Inflammatory macrophage treated with lipopolysaccharide for 1 hour (primary cell): ENCODE measurements at regions not wholly inside any gene's neighbourhood (a gene's known extent, or its start where the extent isn't known, plus 50 kb on each side); places are given as distances from the start of the nearest gene placed in this dataset.
"Not testable (repeated sequence)": the region's sequence is repeated elsewhere in the genome, so short reads cannot be mapped to it uniquely, and the experiment has no call there.

ENCODE experiments used
- DNase-seq, 2 donors: peaks; one replicate each; pipeline ENCODE4 v3.0.0-alpha.2; 2020 to 2022

DNA sequence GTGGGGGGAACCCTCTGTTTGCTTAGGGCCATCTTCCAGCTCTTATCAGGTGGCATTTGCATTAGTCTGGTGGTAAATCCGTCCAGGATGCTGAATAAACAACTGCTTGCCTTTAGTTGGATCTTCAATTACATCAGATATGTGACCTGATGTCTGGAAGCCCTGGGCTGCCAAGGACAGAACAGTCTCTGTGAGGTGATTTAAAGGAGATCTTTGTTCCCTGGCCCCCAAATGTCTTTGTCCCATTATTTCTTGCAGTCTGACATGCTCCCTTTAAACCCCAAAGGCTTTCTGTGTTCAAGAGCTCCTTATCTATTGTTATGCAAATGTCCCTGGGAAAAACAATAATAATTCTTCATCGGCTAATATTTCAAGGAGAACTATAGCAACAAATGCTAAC is 84.6 kb upstream of the SPTLC3 start:
- DNase-seq = no peak

GRCh38 chr20:12925210-12925755 is 83.5 kb upstream of the SPTLC3 start:
- DNase-seq = peak; percentile 47 to 66

DNA sequence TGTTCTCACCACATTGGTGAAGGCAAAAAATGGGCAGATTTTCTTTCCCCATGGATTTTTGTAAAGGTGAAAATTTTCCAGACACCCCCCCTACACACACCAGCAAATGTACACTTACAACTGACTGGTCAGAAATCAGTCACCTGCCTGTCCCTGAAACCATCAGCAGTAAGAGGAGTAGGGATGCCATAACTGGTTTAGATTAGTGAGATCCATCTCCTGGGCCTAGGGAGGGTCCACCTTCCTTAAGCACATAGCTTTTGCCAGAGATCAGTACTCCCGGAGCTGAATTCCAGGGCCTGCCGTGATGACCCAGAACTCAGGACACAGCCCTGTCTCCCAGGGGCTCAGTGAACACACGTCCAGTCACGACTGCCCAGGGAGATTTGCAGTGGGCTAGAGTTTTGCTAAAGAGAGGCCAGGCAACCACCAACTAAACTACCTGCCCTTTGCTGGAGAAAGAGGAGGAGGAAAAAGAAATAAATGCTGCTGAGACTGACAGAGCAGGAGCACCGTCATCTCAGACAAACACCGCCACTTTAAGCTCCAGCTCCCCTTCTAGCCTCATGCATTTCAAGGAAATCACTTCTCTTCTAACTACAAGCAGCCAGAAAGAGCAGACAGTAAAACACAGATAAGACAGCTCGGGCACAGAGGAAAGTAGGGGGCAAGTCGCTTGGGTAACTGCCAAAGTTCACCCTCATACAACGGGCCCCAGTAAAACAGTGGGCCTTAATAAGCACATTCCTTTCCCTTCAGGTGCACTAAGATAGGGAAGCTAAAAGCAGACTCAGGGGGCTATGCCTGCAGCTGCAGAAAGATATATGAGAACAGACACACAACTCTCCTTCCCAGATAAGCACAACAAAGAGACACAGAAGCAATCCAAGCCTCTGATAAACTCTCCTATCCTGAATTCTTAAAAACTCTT is 82.6 kb upstream of the SPTLC3 start:
- no peak for DNase-seq

- DNase-seq = no peak
Measured at GRCh38 chr20:12927489-12927888, 81.3 kb upstream of the SPTLC3 start.

GRCh38 chr20:12928358-12928754 is 80.4 kb upstream of the SPTLC3 start:
- DNase-seq = no peak

GRCh38 chr20:12928755-12929401 is 79.9 kb upstream of the SPTLC3 start:
- DNase-seq = no peak

- DNase-seq = no peak
Measured at GRCh38 chr20:12936020-12936419, 72.8 kb upstream of the SPTLC3 start.

- no peak for DNase-seq
Measured at GRCh38 chr20:12936524-12936923, 72.2 kb upstream of the SPTLC3 start.

- DNase-seq = no peak
Measured at GRCh38 chr20:12941025-12941424, 67.7 kb upstream of the SPTLC3 start.

GRCh38 chr20:12942123-12942522 is 66.6 kb upstream of the SPTLC3 start:
- DNase-seq = no peak

DNA sequence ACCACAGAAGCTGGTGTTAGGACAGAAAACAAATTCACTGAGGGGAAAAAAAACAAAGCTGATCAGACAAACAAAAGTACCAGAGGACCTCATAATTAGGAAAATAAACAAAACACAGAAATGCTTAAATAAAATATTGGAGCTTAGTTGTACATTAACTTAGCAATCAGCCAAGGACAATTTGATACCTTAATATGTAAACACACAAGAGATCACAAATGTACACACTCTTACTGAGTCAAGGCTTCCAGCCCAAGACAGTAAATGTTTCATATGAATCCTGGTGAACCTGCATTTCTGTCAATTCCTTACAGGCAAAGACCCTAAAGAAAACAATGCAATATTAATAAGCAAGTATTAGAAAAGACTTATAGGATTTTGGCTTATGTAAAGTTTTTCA is 62.0 kb upstream of the SPTLC3 start:
- no peak for DNase-seq

DNA sequence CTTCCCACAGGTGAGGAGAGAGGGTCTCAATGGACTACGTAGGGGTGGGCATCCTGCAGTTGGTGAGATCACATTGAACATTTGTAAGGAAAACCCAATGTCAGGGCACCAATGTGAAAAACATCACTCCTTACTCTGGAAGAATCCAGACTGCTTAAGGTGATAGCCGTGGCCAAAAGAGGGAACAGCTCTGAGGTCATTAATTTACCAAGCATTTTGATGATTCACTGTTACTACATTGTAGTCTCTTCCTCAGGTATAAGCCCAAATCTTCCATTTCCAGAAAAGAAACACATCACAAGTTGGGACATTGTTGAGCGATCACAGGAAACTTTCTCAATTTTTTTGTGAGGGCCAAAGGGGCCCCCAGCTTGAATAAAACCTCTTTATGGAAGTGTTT is 61.1 kb upstream of the SPTLC3 start:
- DNase-seq = no peak

- DNase-seq = no peak
Measured at GRCh38 chr20:12949429-12949980, 59.3 kb upstream of the SPTLC3 start.

GRCh38 chr20:12954254-12954653 is 54.5 kb upstream of the SPTLC3 start:
- not testable (repeated sequence) for DNase-seq

GRCh38 chr20:12955611-12956010 is 53.2 kb upstream of the SPTLC3 start:
- no peak for DNase-seq

- DNase-seq = no peak
Measured at GRCh38 chr20:12956303-12956702, 52.5 kb upstream of the SPTLC3 start.

DNA sequence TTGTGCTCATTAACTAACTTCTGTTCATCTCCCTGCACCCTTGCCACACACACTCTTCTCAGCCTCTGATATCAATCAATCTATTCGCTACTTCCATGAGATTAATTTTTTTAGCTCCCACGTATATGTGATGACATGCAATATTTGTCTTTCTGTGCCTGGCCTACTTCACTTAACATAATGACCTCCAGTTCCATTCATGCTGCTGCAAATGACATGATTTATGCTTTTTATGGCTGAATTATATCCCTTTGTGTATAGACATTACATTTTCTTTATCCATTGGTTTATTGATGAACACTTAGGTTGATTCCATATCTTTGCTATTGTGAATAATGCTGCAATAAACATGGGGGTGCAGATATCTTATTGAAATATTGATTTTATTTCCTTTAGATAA is 50.8 kb upstream of the SPTLC3 start:
- DNase-seq = no peak
